Colonic mucosa (tissue), 4 donors: ENCODE measurements at regions not wholly inside any gene's neighbourhood (a gene's known extent, or its start where the extent isn't known, plus 50 kb on each side); places are given as distances from the start of the nearest gene placed in this dataset.

ENCODE experiments used
- DNase-seq: peaks from one replicate; pipeline ENCODE4 v3.0.0-alpha.2; 2020
- H3K27ac ChIP-seq: fragments of 200-600 bp; one replicate; pipeline ENCODE4 v1.8.0; 2021
- H3K27me3 ChIP-seq: fragments of 200-600 bp; one replicate; pipeline ENCODE4 v1.8.0; 2021
- H3K36me3 ChIP-seq: fragments of 200-600 bp; one replicate; pipeline ENCODE4 v1.8.0; 2021
- H3K4me1 ChIP-seq: fragments of 200-600 bp; one replicate; pipeline ENCODE4 v1.8.0; 2021; ENCODE audit warnings: mild to moderate bottlenecking
- H3K4me3 ChIP-seq: fragments of 200-600 bp; one replicate; pipeline ENCODE4 v1.8.0; 2021
- H3K9ac ChIP-seq, 2 donors: one replicate each; pipeline ENCODE4 v1.7.0; 2013; ENCODE audit warnings: control low read depth in 2 of 2, low read depth in 2 of 2, low read length in 2 of 2
- H3K9me3 ChIP-seq: fragments of 200-600 bp; one replicate; pipeline ENCODE4 v1.8.0; 2021
- intact Hi-C: fragments of 100-400 bp; cut with DNase I; formaldehyde crosslinking; loops from one replicate; pipeline ENCODE4 v1.14.1; 2022
- TF ChIP-seq, protein P1 (sequence below): fragments of 200-600 bp; IDR thresholded peaks from one replicate; pipeline ENCODE4 v1.8.0; 2022; ENCODE audit warnings: antibody characterized with exemption, mild to moderate bottlenecking
- donor health status: healthy.
- donor health status: DM: no; HTN: no; CAD: no.
- donor health status: DM: no; HTN: no; CAD: no.

DNA sequence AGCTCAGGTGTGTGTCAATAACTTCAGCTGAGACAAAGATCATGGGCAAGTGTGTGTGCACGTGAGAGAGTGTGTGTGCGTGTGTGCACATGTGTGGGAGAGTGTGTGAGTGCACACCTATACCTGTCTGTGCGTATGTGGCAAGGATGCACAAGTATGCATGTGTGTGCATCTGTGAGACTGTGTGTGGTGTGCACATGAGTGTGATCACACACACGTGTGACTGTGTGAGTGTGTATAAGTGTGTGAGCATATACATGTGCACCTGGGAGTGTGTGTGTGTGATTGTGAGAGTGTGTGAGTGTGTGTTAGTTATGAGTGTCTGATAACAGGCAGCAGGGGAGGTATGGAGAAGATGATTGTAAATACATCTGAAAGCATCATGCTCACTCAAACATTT, 657.3 kb upstream of the PFKP start:
- Histone ChIP-seq H3K4me1 (no peaks in the 10 kb centered on the region), H3K9me3 (no peaks in the 10 kb centered on the region), H3K9ac (no peak overlapping the region), H3K27me3 (no peaks in the 10 kb centered on the region), H3K27ac (no peak overlapping the region), H3K4me3 (no peak overlapping the region), H3K36me3 (no peaks in the 10 kb centered on the region)
- DNase-seq, result no peak
- TF ChIP-seq, protein P1, sequence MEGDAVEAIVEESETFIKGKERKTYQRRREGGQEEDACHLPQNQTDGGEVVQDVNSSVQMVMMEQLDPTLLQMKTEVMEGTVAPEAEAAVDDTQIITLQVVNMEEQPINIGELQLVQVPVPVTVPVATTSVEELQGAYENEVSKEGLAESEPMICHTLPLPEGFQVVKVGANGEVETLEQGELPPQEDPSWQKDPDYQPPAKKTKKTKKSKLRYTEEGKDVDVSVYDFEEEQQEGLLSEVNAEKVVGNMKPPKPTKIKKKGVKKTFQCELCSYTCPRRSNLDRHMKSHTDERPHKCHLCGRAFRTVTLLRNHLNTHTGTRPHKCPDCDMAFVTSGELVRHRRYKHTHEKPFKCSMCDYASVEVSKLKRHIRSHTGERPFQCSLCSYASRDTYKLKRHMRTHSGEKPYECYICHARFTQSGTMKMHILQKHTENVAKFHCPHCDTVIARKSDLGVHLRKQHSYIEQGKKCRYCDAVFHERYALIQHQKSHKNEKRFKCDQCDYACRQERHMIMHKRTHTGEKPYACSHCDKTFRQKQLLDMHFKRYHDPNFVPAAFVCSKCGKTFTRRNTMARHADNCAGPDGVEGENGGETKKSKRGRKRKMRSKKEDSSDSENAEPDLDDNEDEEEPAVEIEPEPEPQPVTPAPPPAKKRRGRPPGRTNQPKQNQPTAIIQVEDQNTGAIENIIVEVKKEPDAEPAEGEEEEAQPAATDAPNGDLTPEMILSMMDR, result no peak
- intact Hi-C loops, result no loop called here

DNA sequence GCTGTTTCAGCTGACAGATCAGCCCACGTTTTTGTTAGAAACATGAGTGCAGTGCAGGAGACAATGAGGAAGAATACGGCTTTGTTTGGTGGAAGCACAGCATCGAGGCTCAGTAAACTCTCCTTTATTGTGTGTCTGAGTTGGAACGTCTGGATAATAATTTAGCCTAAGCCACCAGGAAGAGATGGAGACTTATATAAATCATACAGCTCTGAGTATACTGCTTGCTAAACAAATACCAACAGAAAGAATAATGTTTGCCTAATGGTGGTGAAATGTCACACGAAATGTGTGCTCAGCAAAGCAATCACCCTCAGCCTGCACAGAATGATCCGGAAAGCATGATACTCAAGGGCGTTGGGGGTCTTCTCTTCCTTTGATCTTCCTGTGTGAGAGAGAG, 664.1 kb upstream of the ADARB2 start:
- H3K4me3 ChIP-seq, result no peak overlapping the region
- TF ChIP-seq, protein P1, result no peak
- no peak overlapping the region for H3K9ac ChIP-seq
- no peaks in the 10 kb centered on the region for H3K36me3 ChIP-seq
- no peak overlapping the region for H3K27ac ChIP-seq
- H3K9me3 ChIP-seq, result no peaks in the 10 kb centered on the region
- no peak for DNase-seq
- no peaks in the 10 kb centered on the region for H3K4me1 ChIP-seq
- H3K27me3 ChIP-seq, result no peaks in the 10 kb centered on the region
- intact Hi-C loops, result no loop called here

DNA sequence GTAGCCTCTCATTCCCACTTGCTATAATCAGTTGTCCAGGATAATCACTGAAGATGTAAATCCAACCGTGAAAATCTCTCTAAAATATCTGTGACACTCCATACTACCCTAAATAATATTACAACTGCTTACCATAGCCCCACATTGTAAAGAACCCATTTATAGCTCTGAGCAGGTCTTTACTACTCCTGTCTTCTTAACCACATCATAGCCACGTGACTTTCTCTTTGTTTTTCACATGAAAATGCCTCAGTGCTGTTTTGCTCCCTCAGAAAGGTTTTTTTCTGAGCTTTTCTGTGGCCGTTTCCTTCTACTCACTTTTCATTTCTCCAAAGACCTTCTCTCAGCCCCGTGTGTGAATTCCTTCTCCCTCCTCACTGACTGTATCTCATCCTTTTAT, 662.2 kb upstream of the ADARB2 start:
- no peaks in the 10 kb centered on the region for H3K27me3 ChIP-seq
- H3K4me3 ChIP-seq, result no peak overlapping the region
- DNase-seq, result no peak
- no peak overlapping the region for H3K9ac ChIP-seq
- H3K36me3 ChIP-seq, result no peaks in the 10 kb centered on the region
- no peak overlapping the region for H3K27ac ChIP-seq
- H3K9me3 ChIP-seq, result no peaks in the 10 kb centered on the region
- TF ChIP-seq, protein P1, result no peak
- intact Hi-C loops, result no loop called here
- H3K4me1 ChIP-seq, result no peaks in the 10 kb centered on the region

DNA sequence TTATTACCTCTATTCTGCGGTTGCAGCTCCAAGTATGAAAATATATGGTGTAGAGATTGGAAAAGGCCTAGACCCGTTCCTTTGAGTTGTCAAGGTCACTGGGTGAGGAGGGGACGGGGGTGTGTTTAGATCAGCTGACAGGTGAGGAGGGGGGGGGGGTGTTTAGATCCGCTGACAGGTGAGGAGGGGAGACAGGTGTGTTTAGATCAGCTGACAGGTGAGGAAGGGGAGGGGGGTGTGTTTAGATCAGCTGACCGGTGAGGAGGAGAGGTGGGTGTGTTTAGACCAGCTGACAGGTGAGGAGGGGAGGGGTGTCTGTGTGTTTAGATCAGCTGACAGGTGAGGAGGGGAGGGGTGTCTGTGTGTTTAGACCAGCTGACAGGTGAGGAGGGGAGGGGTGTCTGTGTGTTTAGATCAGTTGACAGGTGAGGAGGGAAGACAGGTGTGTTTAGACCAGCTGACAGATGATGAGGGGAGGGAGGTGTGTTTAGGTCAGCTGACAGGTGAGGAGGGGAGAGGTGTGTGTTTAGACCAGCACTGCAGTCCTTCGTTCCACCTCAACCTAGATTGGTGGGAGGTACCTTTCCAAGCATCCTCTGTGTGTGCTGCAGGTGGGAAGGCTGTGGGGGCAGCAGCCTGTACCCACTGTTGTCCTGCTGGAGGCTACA, 655.0 kb upstream of the ADARB2 start:
- Histone ChIP-seq H3K36me3 (no peaks in the 10 kb centered on the region), H3K27ac (no peak overlapping the region), H3K27me3 (no peaks in the 10 kb centered on the region), H3K4me3 (no peak overlapping the region), H3K9ac (no peak overlapping the region), H3K9me3 (no peaks in the 10 kb centered on the region), H3K4me1 (no peaks in the 10 kb centered on the region)
- TF ChIP-seq, protein P1, result no peak
- intact Hi-C loops, result no loop called here
- no peak for DNase-seq

DNA sequence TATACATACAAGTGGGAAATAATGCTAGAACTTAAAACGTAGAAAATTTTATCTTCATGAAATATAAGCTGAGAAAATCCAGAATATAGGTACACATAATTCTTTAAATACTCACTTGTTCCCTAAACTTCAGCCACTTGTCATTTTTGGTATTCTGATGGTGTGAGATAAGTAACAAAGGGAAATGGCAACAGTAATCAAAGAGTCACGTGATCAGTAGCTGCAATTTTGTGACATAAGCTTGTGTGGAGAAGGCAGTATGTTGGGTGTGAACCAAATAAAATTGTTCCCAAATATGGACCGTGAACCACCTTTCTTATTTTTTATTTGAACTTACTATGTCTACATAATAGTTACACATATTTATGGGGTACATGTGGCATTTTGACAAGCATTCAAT, 650.3 kb upstream of the ADARB2 start:
- intact Hi-C loops, result no loop called here
- Histone ChIP-seq H3K4me1 (no peaks in the 10 kb centered on the region), H3K27ac (no peak overlapping the region), H3K9ac (no peak overlapping the region), H3K27me3 (no peaks in the 10 kb centered on the region), H3K4me3 (no peak overlapping the region), H3K9me3 (no peaks in the 10 kb centered on the region), H3K36me3 (no peaks in the 10 kb centered on the region)
- TF ChIP-seq, protein P1, result no peak
- no peak for DNase-seq
